WTC11 (cell line): ENCODE measurements at regions not wholly inside any gene's neighbourhood (a gene's known extent, or its start where the extent isn't known, plus 50 kb on each side); places are given as distances from the start of the nearest gene placed in this dataset.

Experiments
- ATAC-seq: fragments of 200-7000 bp; cut with Tn5 transposase; 2 replicates; pipeline ENCODE4 v1.10.0; 2021; ENCODE audit warnings: mild to moderate bottlenecking, moderate library complexity
- CTCF ChIA-PET: fragments of 300-600 bp; sonication (Branson Sonifier 250); formaldehyde crosslinking; loops from one replicate; lab custom pipeline; 2021; ENCODE audit warnings: antibody characterized with exemption; lab: Charles Lee
- POLR2A ChIA-PET: fragments of 350-600 bp; sonication (Branson Sonifier 250); formaldehyde crosslinking; loops from one replicate; lab custom pipeline; 2021; ENCODE audit warnings: antibody characterized with exemption; lab: Charles Lee
- DNase-seq: peaks from one replicate; pipeline ENCODE4 v3.0.0; 2021; ENCODE audit warnings: low spot score
- H3K27ac Mint-ChIP-seq: 2 replicates; pipeline ENCODE4 v1.8.0; 2021; ENCODE audit warnings: mixed read lengths
- H3K27me3 Mint-ChIP-seq: 2 replicates; pipeline ENCODE4 v1.8.0; 2021; ENCODE audit warnings: low read depth, mild to moderate bottlenecking, moderate library complexity, mixed read lengths
- H3K36me3 Mint-ChIP-seq: 2 replicates; pipeline ENCODE4 v1.8.0; 2021; ENCODE audit warnings: mixed read lengths
- H3K4me1 Mint-ChIP-seq: 2 replicates; pipeline ENCODE4 v1.8.0; 2022; ENCODE audit warnings: mixed read lengths
- H3K4me3 Mint-ChIP-seq: 2 replicates; pipeline ENCODE4 v1.8.0; 2021; ENCODE audit warnings: mild to moderate bottlenecking, moderate library complexity, mixed read lengths
- H3K9me3 Mint-ChIP-seq: 2 replicates; pipeline ENCODE4 v1.8.0; 2021; ENCODE audit warnings: mixed read lengths
- AFF4 ChIP-seq: sonication (generic); formaldehyde crosslinking; IDR thresholded peaks from 2 replicates; pipeline ENCODE4 v1.8.1; 2023; ENCODE audit warnings: mild to moderate bottlenecking, missing genetic modification reagents, borderline replicate concordance
- AR ChIP-seq: fragments of 250-450 bp; sonication (Bioruptor Pico); IDR thresholded peaks from 2 replicates; pipeline ENCODE4 v1.9.0; 2021; ENCODE audit warnings: mild to moderate bottlenecking
- FOXP4 ChIP-seq: sonication (generic); formaldehyde crosslinking; IDR thresholded peaks from 2 replicates; pipeline ENCODE4 v1.8.0; 2022; ENCODE audit warnings: mild to moderate bottlenecking, missing genetic modification reagents
- KAT7 ChIP-seq: sonication (generic); formaldehyde crosslinking; IDR thresholded peaks from 2 replicates; pipeline ENCODE4 v1.8.1; 2023; ENCODE audit warnings: missing genetic modification reagents, mild to moderate bottlenecking, borderline replicate concordance
- MLX ChIP-seq: sonication (generic); formaldehyde crosslinking; IDR thresholded peaks from 2 replicates; pipeline ENCODE4 v1.8.1; 2023; ENCODE audit warnings: mild to moderate bottlenecking, missing genetic modification reagents, moderate library complexity
- NFYB ChIP-seq: sonication (generic); formaldehyde crosslinking; conservative IDR thresholded peaks from 2 replicates; pipeline ENCODE4 v1.8.0; 2022; ENCODE audit warnings: low read depth, missing genetic modification reagents
- PRRX2 ChIP-seq: fragments of 250-450 bp; sonication (Bioruptor Pico); IDR thresholded peaks from 2 replicates; pipeline ENCODE4 v1.8.0; 2021; ENCODE audit warnings: mild to moderate bottlenecking
- SMAD3 ChIP-seq: sonication (generic); formaldehyde crosslinking; IDR thresholded peaks from 2 replicates; pipeline ENCODE4 v1.8.0; 2022; ENCODE audit warnings: missing genetic modification reagents, mild to moderate bottlenecking, borderline replicate concordance
- SP1 ChIP-seq: sonication (generic); formaldehyde crosslinking; conservative IDR thresholded peaks from 2 replicates; pipeline ENCODE4 v1.8.1; 2022; ENCODE audit warnings: missing genetic modification reagents
- TCF7 ChIP-seq: sonication (generic); formaldehyde crosslinking; IDR thresholded peaks from 2 replicates; pipeline ENCODE4 v1.8.0; 2022; ENCODE audit warnings: mild to moderate bottlenecking, low read depth, missing genetic modification reagents, moderate library complexity
- ZNF219 ChIP-seq: sonication (generic); formaldehyde crosslinking; IDR thresholded peaks from 2 replicates; pipeline ENCODE4 v1.8.0; 2023; ENCODE audit warnings: missing genetic modification reagents, mild to moderate bottlenecking, borderline replicate concordance
- ZNF263 ChIP-seq: sonication (generic); formaldehyde crosslinking; IDR thresholded peaks from 2 replicates; pipeline ENCODE4 v1.8.1; 2022; ENCODE audit warnings: low read depth, mild to moderate bottlenecking, moderate library complexity, missing genetic modification reagents
- ZNF281 ChIP-seq: sonication (generic); formaldehyde crosslinking; IDR thresholded peaks from 2 replicates; pipeline ENCODE4 v1.8.0; 2023; ENCODE audit warnings: mild to moderate bottlenecking, missing genetic modification reagents
- ZNF396 ChIP-seq: fragments of 250-450 bp; sonication (Bioruptor Pico); IDR thresholded peaks from 2 replicates; pipeline ENCODE4 v1.8.0; 2021; ENCODE audit warnings: mild to moderate bottlenecking, moderate library complexity, borderline replicate concordance
- ZNF671 ChIP-seq: fragments of 250-450 bp; sonication (Bioruptor Pico); IDR thresholded peaks from 2 replicates; pipeline ENCODE4 v1.8.0; 2021; ENCODE audit warnings: mild to moderate bottlenecking

GRCh38 chr11:32187111-32187510 lies 96.2 kb downstream of the RCN1 start:
- DNase-seq: no peak
- POLR2A ChIA-PET: no interaction called here

GRCh38 chr11:32188785-32189184 lies 97.9 kb downstream of the RCN1 start:
- Mint-ChIP-seq H3K36me3 (no peaks in the 10 kb centered on the region), H3K27me3 (no peaks in the 10 kb centered on the region; the same call in 1 of the 2 replicates), H3K4me3 (no peak overlapping the region), H3K4me1 (no peaks in the 10 kb centered on the region), H3K9me3 (no peaks in the 10 kb centered on the region), H3K27ac (no peak overlapping the region)
- POLR2A ChIA-PET: no interaction called here
- TF ChIP-seq AR (CRISPR knock-in tag) (no peak), ZNF396 (CRISPR knock-in tag) (no peak)
- DNase-seq: no peak
- ATAC-seq: peak; percentile 68
- CTCF ChIA-PET: interaction anchor here (0.6 to 1.0 kb wide), 7 partner anchors 9 to 230 kb away, joined by 3 to 7 read pairs (median 3); no protein-coding TSS in a partner anchor

More at GRCh38 chr11:32187111-32187510, 96.2 kb downstream of the RCN1 start:
- ATAC-seq: no peak
- peaks cover 4% of the 10 kb centered on the region; the same call in 1 of the 2 replicates for H3K4me1 Mint-ChIP-seq
- CTCF ChIA-PET: interaction anchor here (1.0 kb wide), 1 partner anchor 229 kb away, joined by 3 read pairs; no protein-coding TSS in a partner anchor
- TF ChIP-seq ZNF396 (CRISPR knock-in tag): no peak
- H3K27ac Mint-ChIP-seq: no peak overlapping the region
- H3K9me3 Mint-ChIP-seq: no peaks in the 10 kb centered on the region
- H3K36me3 Mint-ChIP-seq: no peaks in the 10 kb centered on the region
- no peak overlapping the region for H3K4me3 Mint-ChIP-seq
- H3K27me3 Mint-ChIP-seq: no peaks in the 10 kb centered on the region; the same call in 1 of the 2 replicates

GRCh38 chr11:32196137-32196536 lies 105.3 kb downstream of the RCN1 start:
- no peak overlapping the region for H3K4me3 Mint-ChIP-seq
- TF ChIP-seq TCF7 (CRISPR knock-in tag) (no peak), ZNF219 (no peak), FOXP4 (no peak)
- TF ChIP-seq, all 79 proteins: peak for 0
- no peak for DNase-seq
- Mint-ChIP-seq H3K9me3 (no peaks in the 10 kb centered on the region), H3K36me3 (no peaks in the 10 kb centered on the region), H3K27me3 (no peaks in the 10 kb centered on the region), H3K27ac (no peak overlapping the region), H3K4me1 (peaks cover 11% of the 10 kb centered on the region)
- CTCF ChIA-PET: no interaction called here
- POLR2A ChIA-PET: no interaction called here
- ATAC-seq: no peak

GRCh38 chr11:32198053-32198452 lies 107.2 kb downstream of the RCN1 start:
- POLR2A ChIA-PET: no interaction called here
- H3K9me3 Mint-ChIP-seq: no peaks in the 10 kb centered on the region
- TF ChIP-seq KAT7 (CRISPR knock-in tag) (no peak), AFF4 (CRISPR knock-in tag) (no peak), PRRX2 (CRISPR knock-in tag) (no peak), ZNF281 (CRISPR knock-in tag) (no peak), ZNF671 (no peak), NFYB (CRISPR knock-in tag) (no peak), ZNF263 (CRISPR knock-in tag) (no peak), SMAD3 (CRISPR knock-in tag) (no peak), MLX (CRISPR knock-in tag) (no peak), SP1 (no peak)
- TF ChIP-seq, all 79 proteins: peak for 0
- ATAC-seq (peak; percentile 74), DNase-seq (no peak)
- Mint-ChIP-seq H3K4me1 (peaks cover 11% of the 10 kb centered on the region), H3K36me3 (no peaks in the 10 kb centered on the region), H3K4me3 (no peak overlapping the region), H3K27me3 (no peaks in the 10 kb centered on the region), H3K27ac (no peak overlapping the region)
- CTCF ChIA-PET: interaction anchor here (1.0 to 1.3 kb wide), 4 partner anchors 9 to 115 kb away, joined by 3 to 6 read pairs (median 3); no protein-coding TSS in a partner anchor
